Sigmoid colon (tissue), 3 donors: ENCODE measurements at regions not wholly inside any gene's neighbourhood (a gene's known extent, or its start where the extent isn't known, plus 50 kb on each side); places are given as distances from the start of the nearest gene placed in this dataset.

Experiments used
- POLR2A ChIP-seq, 2 donors: fragments of 450-650 bp; IDR thresholded peaks; one replicate each; pipeline ENCODE4 v1.6.1; 2016; ENCODE audit warnings: antibody characterized with exemption in 2 of 2, mild to moderate bottlenecking in 2 of 2, moderate library complexity in 2 of 2
- TF ChIP-seq, protein P1 (sequence below), 4 experiments: fragments of 450-650 bp in 3 of 4; fragments of 200-600 bp in 1 of 4; IDR thresholded peaks; one replicate each; pipeline ENCODE4 v1.5.1; 2016 to 2019; ENCODE audit warnings: antibody characterized with exemption in 4 of 4, mild to moderate bottlenecking in 3 of 4, moderate library complexity in 2 of 4

DNA sequence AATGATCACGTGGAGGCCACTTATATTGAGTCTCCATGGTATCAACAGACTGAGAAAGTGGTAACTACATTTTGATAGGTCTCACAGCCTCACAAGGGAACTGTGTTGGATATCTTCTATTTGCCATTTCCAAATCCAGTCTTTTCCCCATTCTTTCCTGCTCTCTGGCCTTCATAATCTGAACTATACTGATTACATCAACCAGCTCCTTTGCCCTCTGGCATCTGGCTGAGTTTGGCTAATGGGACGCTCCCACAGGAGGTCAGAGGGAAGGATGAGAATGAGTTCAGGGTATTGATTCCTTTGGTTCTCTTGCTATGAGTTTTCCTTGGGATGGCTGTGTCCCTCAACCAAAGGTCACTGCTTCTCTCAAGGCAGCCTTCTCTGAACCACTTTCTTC, 152.6 kb downstream of the RTL9 start:
- TF ChIP-seq, protein P1, sequence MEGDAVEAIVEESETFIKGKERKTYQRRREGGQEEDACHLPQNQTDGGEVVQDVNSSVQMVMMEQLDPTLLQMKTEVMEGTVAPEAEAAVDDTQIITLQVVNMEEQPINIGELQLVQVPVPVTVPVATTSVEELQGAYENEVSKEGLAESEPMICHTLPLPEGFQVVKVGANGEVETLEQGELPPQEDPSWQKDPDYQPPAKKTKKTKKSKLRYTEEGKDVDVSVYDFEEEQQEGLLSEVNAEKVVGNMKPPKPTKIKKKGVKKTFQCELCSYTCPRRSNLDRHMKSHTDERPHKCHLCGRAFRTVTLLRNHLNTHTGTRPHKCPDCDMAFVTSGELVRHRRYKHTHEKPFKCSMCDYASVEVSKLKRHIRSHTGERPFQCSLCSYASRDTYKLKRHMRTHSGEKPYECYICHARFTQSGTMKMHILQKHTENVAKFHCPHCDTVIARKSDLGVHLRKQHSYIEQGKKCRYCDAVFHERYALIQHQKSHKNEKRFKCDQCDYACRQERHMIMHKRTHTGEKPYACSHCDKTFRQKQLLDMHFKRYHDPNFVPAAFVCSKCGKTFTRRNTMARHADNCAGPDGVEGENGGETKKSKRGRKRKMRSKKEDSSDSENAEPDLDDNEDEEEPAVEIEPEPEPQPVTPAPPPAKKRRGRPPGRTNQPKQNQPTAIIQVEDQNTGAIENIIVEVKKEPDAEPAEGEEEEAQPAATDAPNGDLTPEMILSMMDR (IDR thresholded peaks at IDR 0.05), result no peak
- no peak for TF ChIP-seq POLR2A (IDR thresholded peaks at IDR 0.05)
